Type B pancreatic cell (in vitro differentiated cells): ENCODE measurements at regions not wholly inside any gene's neighbourhood (a gene's known extent, or its start where the extent isn't known, plus 50 kb on each side); places are given as distances from the start of the nearest gene placed in this dataset.

ENCODE experiments used
- DNase-seq: peaks from one replicate; pipeline ENCODE4 v3.0.0; 2021; ENCODE audit warnings: mixed read lengths; ENCODE audit not compliant: unreplicated experiment; ENCODE audit errors: extremely low spot score
- H3K27ac Mint-ChIP-seq: 2 replicates; pipeline ENCODE4 v1.8.0; 2021; ENCODE audit warnings: mild to moderate bottlenecking, mixed read lengths
- H3K27me3 Mint-ChIP-seq: 2 replicates; pipeline ENCODE4 v1.8.0; 2021; ENCODE audit warnings: mixed read lengths
- H3K36me3 Mint-ChIP-seq: 2 replicates; pipeline ENCODE4 v1.8.0; 2021; ENCODE audit warnings: mixed read lengths
- H3K4me1 Mint-ChIP-seq: one replicate; pipeline ENCODE4 v1.8.0; 2021; ENCODE audit warnings: mixed read lengths; ENCODE audit not compliant: unreplicated experiment
- H3K4me3 Mint-ChIP-seq: 2 replicates; pipeline ENCODE4 v1.8.0; 2021; ENCODE audit warnings: mild to moderate bottlenecking, mixed read lengths
- H3K9me3 Mint-ChIP-seq: 2 replicates; pipeline ENCODE4 v1.8.0; 2021; ENCODE audit warnings: mixed read lengths
- CTCF ChIP-seq: fragments of 200-600 bp; sonication (generic); conservative IDR thresholded peaks from 2 replicates; pipeline ENCODE4 v1.5.0; 2021; ENCODE audit warnings: antibody characterized with exemption, mild to moderate bottlenecking

- TF ChIP-seq CTCF = no peak
- DNase-seq = no peak
- Mint-ChIP-seq H3K9me3 (peaks cover 6% of the 10 kb centered on the region), H3K36me3 (no peaks in the 10 kb centered on the region), H3K27ac (no peak overlapping the region), H3K4me3 (no peak overlapping the region), H3K27me3 (no peaks in the 10 kb centered on the region), H3K4me1 (peaks cover 9% of the 10 kb centered on the region)
Measured at GRCh38 chr3:106241593-106241992, 372.8 kb upstream of the CBLB start.

DNA sequence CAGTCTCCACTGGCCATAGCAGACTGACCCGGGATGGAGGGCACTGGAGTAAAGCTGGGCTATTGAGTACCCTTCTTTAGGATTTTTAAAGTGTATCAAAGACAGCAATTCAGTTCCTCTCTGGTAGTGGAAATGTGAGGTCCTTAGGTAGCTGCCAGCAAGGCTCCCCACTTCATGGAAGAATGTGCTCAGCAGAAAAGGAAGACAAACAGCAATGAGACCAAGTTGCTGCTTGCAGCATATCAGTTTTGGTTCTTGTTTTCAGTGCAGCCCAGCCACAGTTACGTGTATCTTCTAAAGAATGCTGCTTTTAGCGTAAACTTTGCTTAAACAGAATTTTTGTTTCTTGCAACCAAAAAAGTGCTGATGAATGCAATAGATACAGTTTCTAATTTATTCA lies 374.0 kb upstream of the CBLB start:
- no peak for TF ChIP-seq CTCF
- Mint-ChIP-seq H3K36me3 (no peaks in the 10 kb centered on the region), H3K9me3 (no peaks in the 10 kb centered on the region), H3K4me3 (no peak overlapping the region), H3K27me3 (no peaks in the 10 kb centered on the region), H3K4me1 (peaks cover 9% of the 10 kb centered on the region), H3K27ac (no peak overlapping the region)
- DNase-seq = no peak

- no peaks in the 10 kb centered on the region for H3K27me3 Mint-ChIP-seq
Measured at GRCh38 chr3:106245400-106245799, 376.6 kb upstream of the CBLB start.

GRCh38 chr3:106247902-106248684 lies 379.3 kb upstream of the CBLB start:
- Mint-ChIP-seq H3K4me3 (no peak overlapping the region), H3K27me3 (no peaks in the 10 kb centered on the region), H3K4me1 (no peaks in the 10 kb centered on the region), H3K36me3 (peaks cover 3% of the 10 kb centered on the region), H3K27ac (no peak overlapping the region), H3K9me3 (peaks cover 5% of the 10 kb centered on the region)
- no peak for DNase-seq
- TF ChIP-seq CTCF = no peak

More at GRCh38 chr3:106245400-106245799, 376.6 kb upstream of the CBLB start:
- no peak overlapping the region for H3K4me3 Mint-ChIP-seq
- no peaks in the 10 kb centered on the region for H3K36me3 Mint-ChIP-seq
- H3K4me1 Mint-ChIP-seq = peaks cover 9% of the 10 kb centered on the region
- no peak for TF ChIP-seq CTCF
- H3K9me3 Mint-ChIP-seq = no peaks in the 10 kb centered on the region
- DNase-seq = no peak
- no peak overlapping the region for H3K27ac Mint-ChIP-seq

- Mint-ChIP-seq H3K27ac (no peak overlapping the region), H3K9me3 (peaks cover 5% of the 10 kb centered on the region), H3K4me3 (no peak overlapping the region), H3K27me3 (no peaks in the 10 kb centered on the region), H3K36me3 (peaks cover 3% of the 10 kb centered on the region), H3K4me1 (no peaks in the 10 kb centered on the region)
- TF ChIP-seq CTCF = no peak
- DNase-seq = no peak
Measured at GRCh38 chr3:106249159-106249558, 380.3 kb upstream of the CBLB start.
